ENCODE measurements at regions not wholly inside any gene's neighbourhood (a gene's known extent, or its start where the extent isn't known, plus 50 kb on each side); places are given as distances from the start of the nearest gene placed in this dataset.
"Not testable (repeated sequence)": the region's sequence is repeated elsewhere in the genome, so short reads cannot be mapped to it uniquely, and the experiment has no call there.

GRCh38 chr10:78212060-78212785, 178.6 kb downstream of the RPS24 start:
- DNase-seq, result no peak

- no peak for DNase-seq
Observed at GRCh38 chr10:78212786-78213175, 179.1 kb downstream of the RPS24 start.

- DNase-seq, result no peak
Observed at GRCh38 chr10:78214955-78215354, 181.3 kb downstream of the RPS24 start.

GRCh38 chr10:78215645-78216044, 182.0 kb downstream of the RPS24 start:
- DNase-seq, result no peak

- DNase-seq, result no peak
Observed at GRCh38 chr10:78217336-78217735, 183.7 kb downstream of the RPS24 start.

- no peak for DNase-seq
Observed at GRCh38 chr10:78218798-78219490, 185.3 kb downstream of the RPS24 start.

GRCh38 chr10:78219568-78219967, 185.9 kb downstream of the RPS24 start:
- not testable (repeated sequence) for DNase-seq

GRCh38 chr10:78220781-78221180, 187.1 kb downstream of the RPS24 start:
- no peak for DNase-seq

GRCh38 chr10:78222096-78222790, 188.6 kb downstream of the RPS24 start:
- no peak for DNase-seq

- no peak for DNase-seq
Observed at GRCh38 chr10:78223088-78223487, 189.4 kb downstream of the RPS24 start.

GRCh38 chr10:78224602-78225001, 190.9 kb downstream of the RPS24 start:
- no peak for DNase-seq

GRCh38 chr10:78225594-78225993, 191.9 kb downstream of the RPS24 start:
- no peak for DNase-seq

GRCh38 chr10:78229489-78229888, 195.8 kb downstream of the RPS24 start:
- no peak for DNase-seq

GRCh38 chr10:78229950-78230675, 196.4 kb downstream of the RPS24 start:
- no peak for DNase-seq

- no peak for DNase-seq
Observed at GRCh38 chr10:78231327-78231726, 197.7 kb downstream of the RPS24 start.

- DNase-seq, result no peak
Observed at GRCh38 chr10:78231939-78232338, 198.3 kb downstream of the RPS24 start.

GRCh38 chr10:78236416-78237015, 202.9 kb downstream of the RPS24 start:
- DNase-seq, result no peak

GRCh38 chr10:78237951-78238350, 204.3 kb downstream of the RPS24 start:
- DNase-seq, result not testable (repeated sequence)

GRCh38 chr10:78247266-78247665, 213.6 kb downstream of the RPS24 start:
- DNase-seq, result no peak

- no peak for DNase-seq
Observed at GRCh38 chr10:78247821-78248220, 214.2 kb downstream of the RPS24 start.

- no peak for DNase-seq
Observed at GRCh38 chr10:78248651-78249464, 215.2 kb downstream of the RPS24 start.

- no peak for DNase-seq
Observed at GRCh38 chr10:78249690-78250089, 216.0 kb downstream of the RPS24 start.
